ENCODE measurements at regions not wholly inside any gene's neighbourhood (a gene's known extent, or its start where the extent isn't known, plus 50 kb on each side); places are given as distances from the start of the nearest gene placed in this dataset.

- TF ChIP-seq CTCF (conservative IDR thresholded peaks at IDR 0.05; ENCODE audit: low read depth, low read length), result no peak
- DNase-seq (ENCODE audit: low read depth), result no peak
- H3K4me3 ChIP-seq (ENCODE audit: low read depth, low read length), result no peak overlapping the region
These were observed 2231.6 kb downstream of the TP53TG3F start for GRCh38 chr16:35691057-35691456.

- no peak for DNase-seq (ENCODE audit: low read depth)
- no peak for TF ChIP-seq CTCF (conservative IDR thresholded peaks at IDR 0.05; ENCODE audit: low read depth, low read length)
- no peak overlapping the region for H3K4me3 ChIP-seq (ENCODE audit: low read depth, low read length)
These were observed 2233.4 kb downstream of the TP53TG3F start for GRCh38 chr16:35692824-35693223.

GRCh38 chr16:35706901-35707300 lies 2247.5 kb downstream of the TP53TG3F start:
- DNase-seq (ENCODE audit: low read depth), result no peak
- no peak overlapping the region for H3K4me3 ChIP-seq (ENCODE audit: low read depth, low read length)
- TF ChIP-seq CTCF (conservative IDR thresholded peaks at IDR 0.05; ENCODE audit: low read depth, low read length), result no peak

GRCh38 chr16:35711435-35711834 lies 2252.0 kb downstream of the TP53TG3F start:
- no peak for DNase-seq (ENCODE audit: low read depth)
- no peak overlapping the region for H3K4me3 ChIP-seq (ENCODE audit: low read depth, low read length)
- TF ChIP-seq CTCF (conservative IDR thresholded peaks at IDR 0.05; ENCODE audit: low read depth, low read length), result no peak

- TF ChIP-seq CTCF (conservative IDR thresholded peaks at IDR 0.05; ENCODE audit: low read depth, low read length), result no peak
- DNase-seq (ENCODE audit: low read depth), result no peak
- H3K4me3 ChIP-seq (ENCODE audit: low read depth, low read length), result no peak overlapping the region
These were observed 2252.5 kb downstream of the TP53TG3F start for GRCh38 chr16:35711958-35712357.

- TF ChIP-seq CTCF (conservative IDR thresholded peaks at IDR 0.05; ENCODE audit: low read depth, low read length), result no peak
- no peak for DNase-seq (ENCODE audit: low read depth)
- H3K4me3 ChIP-seq (ENCODE audit: low read depth, low read length), result no peak overlapping the region
These were observed 2254.6 kb downstream of the TP53TG3F start for GRCh38 chr16:35713762-35714650.

- no peak for TF ChIP-seq CTCF (conservative IDR thresholded peaks at IDR 0.05; ENCODE audit: low read depth, low read length)
- DNase-seq (ENCODE audit: low read depth), result no peak
- no peak overlapping the region for H3K4me3 ChIP-seq (ENCODE audit: low read depth, low read length)
These were observed 2255.3 kb downstream of the TP53TG3F start for GRCh38 chr16:35714665-35715064.
